GM18511 (cell line): ENCODE measurements at regions not wholly inside any gene's neighbourhood (a gene's known extent, or its start where the extent isn't known, plus 50 kb on each side); places are given as distances from the start of the nearest gene placed in this dataset.

Experiments
- ATAC-seq: cut with Tn5 transposase; IDR thresholded peaks from one replicate; pipeline ENCODE4 v1.9.1; 2021; ENCODE audit warnings: mild to moderate bottlenecking, moderate library complexity; ENCODE audit not compliant: unreplicated experiment

DNA sequence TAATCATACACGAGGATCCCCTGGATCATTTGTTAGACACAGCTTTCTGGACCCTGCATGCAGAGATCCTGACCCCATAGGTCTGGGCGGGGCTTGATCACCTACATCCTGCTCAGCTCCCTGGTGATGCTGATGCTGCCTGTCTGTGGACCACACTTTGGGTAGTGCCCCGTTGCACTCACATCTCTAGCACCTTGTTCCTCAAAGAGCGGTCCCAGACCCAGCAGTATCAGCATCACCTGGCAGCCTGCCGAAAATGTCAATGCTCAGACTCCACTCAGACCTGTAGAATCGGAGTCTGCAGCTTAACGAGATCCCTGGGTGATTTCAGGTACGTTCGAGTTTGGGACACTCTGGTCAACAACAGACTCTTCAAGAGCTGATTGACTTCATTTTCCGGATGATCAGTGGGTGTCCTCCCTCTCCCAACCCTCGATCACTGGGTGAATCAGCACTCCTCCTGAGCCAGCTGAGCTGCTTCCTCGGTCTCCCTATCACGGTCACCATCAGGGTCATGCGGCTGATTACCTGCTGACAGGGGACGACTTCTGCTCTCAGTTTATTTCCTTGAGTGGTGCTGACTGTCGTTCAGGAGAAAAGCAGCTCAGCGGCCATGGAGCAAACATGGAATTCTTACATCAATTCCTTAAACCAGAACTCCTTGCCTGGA lies 150.6 kb upstream of the RAB12 start:
- no peak for ATAC-seq

DNA sequence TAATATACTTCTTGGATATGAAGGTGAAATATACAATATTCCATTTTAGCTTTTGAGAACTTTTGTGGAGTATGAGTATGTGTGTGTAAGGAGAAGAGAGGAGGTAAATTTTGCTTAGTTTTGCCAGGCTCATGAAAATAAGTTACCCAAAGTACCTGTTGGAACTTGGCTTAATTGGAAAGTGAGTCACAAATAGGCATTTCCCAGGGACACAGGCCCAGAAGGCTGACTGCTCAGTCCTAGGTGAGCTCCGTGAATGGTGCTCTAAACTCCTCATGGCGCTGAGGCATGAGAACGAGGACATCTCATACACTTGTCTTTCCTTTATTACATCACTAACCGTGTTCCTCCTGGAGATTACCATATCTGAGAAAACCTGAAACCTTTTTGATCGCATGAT lies 148.5 kb upstream of the RAB12 start:
- no peak for ATAC-seq

DNA sequence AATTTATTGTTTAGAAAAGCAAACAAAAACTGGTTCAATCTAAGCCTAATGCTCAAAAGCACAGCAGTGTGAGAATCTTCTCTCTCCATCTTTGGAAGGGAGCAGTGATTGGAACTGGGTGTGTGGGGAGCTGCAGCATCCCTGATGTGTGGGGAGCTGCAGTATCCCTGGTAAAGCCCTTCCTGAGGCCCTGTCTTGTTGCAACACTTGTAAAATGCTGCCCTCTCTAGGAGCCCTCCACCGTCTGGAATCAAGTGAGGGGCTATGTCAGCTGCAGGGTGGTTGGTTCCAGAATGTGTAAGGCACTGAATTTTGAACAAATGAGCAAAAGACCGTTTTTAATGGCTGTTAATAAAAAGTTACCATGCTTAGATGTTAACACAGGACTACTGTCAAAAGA lies 147.7 kb upstream of the RAB12 start:
- no peak for ATAC-seq

DNA sequence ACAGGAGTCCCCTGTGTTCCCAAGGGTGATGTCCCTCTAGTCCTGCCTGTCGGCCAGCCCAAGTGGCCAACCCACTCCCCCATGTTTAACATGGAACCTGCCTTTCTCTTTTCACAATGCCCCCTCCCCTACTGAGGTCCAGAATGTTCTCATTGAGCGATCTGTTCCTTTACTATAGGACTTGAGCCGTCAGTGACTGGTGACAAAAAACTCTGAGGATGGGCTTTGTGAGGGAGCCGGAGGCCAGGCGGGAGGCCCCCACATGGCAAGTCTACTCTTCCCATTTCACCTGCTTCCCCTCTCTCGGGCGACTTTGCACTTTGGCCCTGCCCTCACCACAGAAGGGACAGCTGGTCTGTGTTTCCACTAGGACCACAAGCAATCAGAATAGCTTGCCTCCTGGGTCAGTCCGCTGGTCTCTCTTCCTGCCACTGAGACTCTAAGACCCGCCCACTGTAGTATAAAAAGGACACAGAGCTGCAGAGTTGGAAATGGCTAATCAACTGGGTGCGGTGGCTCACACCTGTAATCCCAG lies 146.5 kb upstream of the RAB12 start:
- ATAC-seq: no peak

DNA sequence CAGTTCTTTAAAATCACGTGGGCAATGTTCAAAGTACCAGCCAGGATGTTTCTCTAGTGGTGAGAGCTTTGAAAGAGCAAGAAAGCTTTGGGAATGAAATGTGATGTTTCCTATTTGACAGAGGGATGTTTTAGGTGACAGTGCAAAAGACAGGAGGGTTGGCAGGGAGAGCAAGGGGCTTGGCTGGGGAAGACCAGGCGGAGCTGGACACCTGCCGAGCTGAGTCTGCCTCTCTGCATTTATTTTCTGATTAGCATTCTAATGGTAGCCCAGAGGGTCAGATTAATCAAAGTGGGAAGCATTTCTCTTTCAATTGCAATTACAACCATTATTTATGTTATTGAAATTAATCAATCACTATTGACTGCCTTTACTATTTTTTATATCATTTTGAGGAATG lies 145.4 kb upstream of the RAB12 start:
- ATAC-seq: no peak

DNA sequence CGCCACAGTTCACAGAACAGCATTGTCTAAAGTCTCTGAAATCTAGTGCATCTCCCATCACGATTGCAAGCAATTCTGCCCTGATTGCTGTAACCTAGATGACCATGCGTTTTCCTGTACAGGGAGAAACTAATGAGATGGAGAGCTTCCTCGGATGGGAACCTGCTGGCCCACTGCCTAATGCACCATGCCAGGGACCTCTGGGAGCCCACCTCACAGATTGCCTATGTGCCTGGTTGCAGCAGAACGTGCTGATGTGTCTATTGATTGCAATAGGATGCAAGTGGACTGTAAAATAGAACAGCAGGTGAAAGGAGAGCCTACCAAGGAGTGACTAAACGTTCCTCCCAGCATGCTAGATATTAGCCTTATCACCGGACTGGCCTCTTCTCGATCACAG lies 141.0 kb upstream of the RAB12 start:
- ATAC-seq: no peak

DNA sequence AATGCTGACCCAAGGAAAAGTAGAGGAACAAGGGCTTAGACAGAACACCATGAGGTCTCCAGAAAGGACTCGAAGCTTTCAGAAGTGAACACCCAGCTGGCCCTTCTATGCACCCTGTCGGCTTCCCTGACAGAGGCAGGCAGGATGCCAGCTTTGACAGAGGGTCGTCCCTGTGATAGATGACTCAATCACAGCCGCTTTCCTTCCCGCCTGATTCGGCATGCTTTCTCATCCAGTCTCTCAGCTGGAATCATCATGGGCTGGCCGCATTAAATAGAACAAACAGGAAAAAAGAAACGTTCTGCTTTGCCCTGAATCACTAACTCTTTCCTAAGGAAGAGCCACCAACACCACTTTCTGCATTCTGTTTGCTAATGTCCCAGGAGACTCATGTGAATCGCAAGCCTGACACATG lies 140.3 kb upstream of the RAB12 start:
- ATAC-seq: no peak

DNA sequence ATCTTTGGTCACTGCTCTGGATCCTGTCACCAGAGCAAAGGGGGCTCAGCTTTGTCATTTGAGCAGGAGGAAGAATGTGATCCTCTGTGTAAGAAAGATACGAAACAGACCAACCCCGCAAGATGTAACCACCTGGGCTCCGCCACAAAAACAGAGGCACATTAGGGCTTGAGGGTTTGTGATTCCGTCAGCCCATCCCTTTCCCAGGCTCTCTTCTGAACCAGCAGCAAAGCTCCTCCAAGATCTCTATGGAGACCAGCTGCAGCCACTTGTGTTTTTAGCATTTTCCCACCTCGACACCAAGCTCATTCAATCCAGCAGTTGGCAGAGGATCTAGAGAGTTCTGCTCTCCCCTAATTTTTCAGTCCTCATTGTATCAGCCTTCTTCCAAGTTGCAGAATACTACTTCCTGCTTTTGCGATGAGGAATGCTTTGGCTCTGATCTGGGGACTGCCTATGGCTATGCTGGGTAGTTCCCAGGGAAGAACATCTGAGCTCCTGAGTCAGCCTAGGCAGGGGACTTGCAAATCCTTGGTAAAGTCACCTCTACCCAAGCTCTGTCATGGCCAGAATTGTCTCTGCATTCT lies 139.6 kb upstream of the RAB12 start:
- ATAC-seq: no peak

DNA sequence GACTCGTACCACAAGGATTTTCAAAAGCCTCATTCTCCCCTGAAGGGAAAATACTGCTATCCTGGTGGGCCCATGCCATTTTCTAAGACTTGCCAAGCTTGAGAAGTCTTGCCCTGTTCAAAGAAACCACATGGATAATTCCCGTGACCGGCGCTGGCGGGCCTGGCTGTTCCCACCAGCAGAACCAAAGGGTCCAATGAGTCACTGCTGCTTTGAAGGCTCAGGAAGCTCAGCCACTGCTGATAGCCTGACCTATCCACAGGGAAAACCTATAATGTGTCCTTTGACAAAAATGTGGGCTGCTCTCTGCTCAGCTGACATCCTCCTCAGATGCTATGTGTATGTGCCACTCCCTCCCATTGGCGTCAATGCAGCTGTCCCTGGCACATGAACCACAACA lies 137.9 kb upstream of the RAB12 start:
- ATAC-seq: no peak

DNA sequence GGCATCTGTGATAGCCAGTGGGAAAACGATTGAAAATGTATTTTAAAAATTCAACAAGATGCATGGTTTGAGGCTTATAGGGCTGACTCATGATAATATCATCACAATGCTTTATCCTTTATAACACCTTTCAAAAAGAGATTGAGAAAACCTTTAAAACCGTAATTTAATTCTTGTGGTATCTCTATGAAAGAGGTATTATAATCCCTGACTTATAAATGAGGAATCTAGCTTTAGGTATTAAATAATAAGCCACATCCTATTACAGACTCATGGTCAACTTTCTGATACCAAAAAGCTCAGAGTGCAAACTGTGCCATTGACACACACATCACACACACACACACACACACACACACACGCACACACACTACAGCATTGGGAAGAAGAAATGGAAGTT lies 134.6 kb upstream of the RAB12 start:
- ATAC-seq: no peak

DNA sequence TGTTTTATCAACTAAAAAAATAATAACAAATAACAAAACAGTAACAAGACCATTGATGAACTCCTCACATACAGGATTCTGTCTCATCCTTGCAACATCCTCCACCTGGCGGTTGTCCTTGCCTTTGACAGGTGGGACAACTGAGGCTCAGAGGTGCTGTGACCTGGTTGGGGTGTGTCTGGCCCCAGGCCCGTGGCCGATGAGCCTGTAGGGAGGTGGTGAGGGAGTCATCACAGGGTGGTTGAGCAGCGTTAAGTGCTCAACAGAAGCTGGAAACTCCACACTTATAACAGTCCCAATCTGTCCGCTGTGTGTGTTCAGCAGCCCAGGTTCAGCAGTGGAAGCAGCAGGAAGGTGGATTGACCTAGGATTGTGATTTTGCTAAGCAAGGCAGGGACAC lies 131.6 kb upstream of the RAB12 start:
- ATAC-seq: no peak

DNA sequence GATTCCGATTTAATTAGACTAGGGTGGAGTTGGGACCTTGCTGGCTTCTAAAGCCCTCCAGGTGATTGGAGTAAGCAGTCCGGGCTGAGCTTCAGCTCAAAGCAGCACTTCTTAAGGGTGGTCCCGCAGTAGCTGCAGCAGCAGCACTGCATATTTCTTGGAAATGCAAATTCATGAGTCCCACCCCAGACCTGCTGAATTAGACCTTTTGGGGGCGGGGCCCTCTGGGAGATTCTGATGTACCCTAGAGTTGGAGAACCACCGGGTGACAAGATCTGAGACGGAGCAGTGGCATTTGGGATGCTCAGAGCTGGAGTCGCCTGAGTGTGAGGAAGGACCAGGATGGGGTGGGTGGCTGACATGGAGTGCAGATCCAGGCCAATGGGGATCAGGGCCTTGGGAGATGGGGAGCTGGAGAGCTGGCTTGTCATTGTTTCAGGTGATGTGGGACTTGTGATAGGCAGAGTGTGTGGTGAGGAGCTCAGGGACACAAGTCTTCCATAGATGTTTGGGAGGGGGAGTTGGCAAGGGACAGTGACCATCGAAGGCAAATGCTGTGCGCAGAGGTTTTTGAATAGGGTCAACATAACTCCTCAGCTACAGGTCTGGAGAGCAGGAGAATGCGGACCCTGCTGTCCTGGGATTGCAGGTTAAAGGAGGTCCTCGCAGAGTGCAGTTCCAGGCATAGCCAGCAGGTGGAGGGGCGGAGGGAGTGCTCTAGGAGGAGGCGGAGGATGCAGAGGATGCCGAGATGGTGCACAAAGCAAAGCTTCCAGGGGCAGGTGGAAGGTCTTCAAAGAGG lies 130.9 kb upstream of the RAB12 start:
- peak; percentile 92 for ATAC-seq

DNA sequence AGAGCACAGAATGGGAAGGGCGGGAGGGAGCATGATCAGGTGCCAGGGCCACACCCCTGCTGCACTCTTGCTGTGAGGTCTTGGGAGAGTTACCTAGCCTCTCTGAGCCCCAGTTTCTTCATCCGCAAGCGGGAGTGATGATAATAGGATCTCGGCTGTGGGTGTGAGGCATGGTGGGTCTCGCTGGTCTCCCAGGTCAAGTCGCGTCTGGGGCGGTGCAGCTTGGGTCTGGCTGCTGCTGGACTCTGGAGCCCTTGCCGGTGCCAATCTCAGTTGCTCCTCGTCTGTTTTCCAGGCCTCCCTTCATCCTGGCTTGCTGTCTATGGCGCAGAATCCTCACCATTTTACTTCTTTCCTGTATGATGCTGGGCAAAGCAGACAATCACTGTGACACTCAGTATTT lies 130.3 kb upstream of the RAB12 start:
- peak; percentile 15 for ATAC-seq

DNA sequence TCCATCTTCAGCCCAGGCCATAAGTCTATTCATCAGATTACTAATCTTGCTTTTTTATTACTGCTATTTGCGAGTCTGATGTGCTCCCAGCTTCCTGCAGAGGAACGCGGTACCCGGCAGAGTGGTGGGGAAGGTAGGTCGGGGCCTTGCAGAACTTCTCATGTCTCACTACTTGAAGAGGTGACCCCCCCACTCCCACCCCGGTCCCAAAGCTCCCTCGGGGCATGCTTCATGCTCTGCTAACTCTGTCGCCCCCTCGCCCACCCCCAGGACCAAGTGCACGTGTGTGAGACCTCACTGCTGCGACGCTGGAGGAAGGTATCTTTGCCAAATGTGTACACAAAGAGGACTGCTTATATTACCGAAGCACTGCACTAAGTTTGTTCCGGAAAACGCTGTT lies 129.4 kb upstream of the RAB12 start:
- no peak for ATAC-seq

DNA sequence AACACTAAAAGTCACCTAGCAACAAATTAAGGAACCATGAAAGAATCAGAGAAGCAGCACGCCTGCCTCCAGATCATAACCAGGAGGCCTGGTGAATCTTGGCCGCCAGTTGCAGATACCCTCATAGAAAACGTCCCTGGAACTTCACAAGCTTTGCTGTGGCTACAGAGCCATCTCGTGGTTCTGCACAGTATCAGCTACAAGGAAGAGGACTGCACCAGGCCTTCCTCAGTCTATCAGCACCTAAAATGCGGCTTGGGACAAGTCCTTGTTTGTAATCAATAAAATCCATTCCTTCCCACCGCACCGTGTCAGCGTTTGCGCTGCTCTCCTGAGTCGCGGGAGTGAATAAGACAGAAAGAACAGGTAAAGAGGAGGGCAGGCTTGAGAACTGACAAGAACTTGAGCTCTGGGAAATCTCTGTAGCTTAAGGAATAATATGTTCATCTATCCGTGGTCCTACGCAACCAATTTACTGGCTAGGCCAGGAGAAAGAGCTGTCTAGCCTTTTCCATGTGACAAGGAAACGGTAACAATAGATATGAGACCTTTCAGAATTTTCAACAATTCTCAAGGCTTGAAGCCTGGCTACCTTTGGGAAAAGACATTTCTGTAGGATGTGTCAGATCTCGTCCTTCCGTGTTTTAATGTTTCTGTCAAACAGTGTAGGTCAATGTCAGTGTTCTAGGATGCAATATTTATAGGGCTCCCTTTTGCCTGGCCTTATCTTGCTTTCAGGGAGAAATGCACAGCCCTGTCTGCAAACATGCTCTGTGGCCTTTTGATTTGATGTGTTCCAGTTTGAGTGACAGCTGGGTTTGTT lies 128.5 kb upstream of the RAB12 start:
- no peak for ATAC-seq

DNA sequence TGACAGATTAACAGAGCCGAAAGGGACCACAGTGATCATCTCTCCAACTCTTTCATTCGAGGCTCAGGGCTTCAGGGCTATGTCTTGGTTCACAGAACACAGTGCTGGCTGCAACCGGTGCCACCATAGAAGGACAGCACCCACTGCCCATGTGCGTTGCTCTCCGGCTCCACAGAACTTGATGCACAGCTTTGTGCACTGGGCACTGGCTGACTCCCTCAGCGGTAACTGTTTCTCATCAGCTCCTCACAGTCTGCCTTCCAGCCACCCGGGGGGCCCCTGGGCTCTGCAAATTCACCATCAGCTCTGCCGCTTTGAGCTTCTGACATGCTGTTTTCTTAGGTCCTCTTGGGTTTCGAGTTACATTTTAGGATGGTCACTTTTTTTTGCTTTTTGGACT lies 124.3 kb upstream of the RAB12 start:
- no peak for ATAC-seq

DNA sequence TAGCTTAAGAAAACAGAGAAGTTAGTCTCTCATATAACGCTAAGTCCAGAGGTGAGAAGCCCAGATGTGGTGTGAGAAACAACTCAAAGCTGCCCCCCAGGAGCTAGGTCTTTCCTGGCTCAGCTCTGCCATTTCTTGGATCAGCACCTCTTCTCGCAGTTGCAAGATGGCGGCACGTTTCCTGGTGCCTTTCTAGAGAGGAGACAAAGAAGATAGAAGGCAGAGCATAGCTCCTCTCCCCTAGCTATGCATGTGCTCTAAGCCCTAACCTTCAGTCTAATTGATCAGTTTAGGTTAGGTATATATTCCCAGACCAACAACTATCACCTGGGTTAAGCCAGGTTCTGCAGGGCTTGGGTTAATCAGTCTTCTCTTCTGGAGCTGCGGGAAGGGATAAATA lies 119.5 kb upstream of the RAB12 start:
- no peak for ATAC-seq

DNA sequence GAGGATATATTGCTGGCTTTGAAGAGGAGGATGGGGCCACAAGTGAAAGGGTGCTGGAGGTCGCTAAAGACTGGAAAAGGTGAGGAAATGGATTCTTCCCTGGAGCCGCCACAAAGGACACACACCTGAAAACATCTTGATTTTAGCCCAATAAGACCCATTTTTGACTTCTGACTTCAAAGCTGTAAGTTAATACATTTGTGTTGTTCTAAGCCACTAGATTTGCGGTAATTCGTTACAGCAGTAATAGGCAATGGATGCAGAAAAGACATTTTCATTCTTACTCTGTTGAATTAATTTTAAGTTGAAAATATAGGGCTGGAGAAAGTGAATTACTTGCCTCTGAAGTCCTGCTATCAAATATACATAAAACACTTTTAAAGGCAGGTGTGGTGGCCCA lies 117.7 kb upstream of the RAB12 start:
- no peak for ATAC-seq

DNA sequence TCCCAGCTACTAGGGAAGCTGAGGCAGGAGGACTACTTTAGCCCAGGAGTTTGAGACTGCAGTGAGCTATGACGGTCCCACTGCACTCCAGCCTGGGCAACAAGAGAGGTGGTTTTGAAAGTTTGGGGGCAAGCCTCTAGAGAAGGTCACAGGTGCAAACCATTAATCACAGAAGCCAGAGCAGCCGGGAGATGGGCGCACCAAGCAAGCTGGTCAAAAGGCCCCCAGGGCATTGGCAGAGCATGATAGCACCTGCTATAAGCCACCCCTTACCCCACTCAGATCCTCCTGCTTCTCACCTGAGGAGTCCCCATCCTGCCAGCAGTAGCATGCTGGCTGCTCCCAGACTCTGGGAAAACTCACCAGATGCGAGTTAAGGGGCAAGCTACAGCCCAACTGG lies 116.1 kb upstream of the RAB12 start:
- no peak for ATAC-seq

DNA sequence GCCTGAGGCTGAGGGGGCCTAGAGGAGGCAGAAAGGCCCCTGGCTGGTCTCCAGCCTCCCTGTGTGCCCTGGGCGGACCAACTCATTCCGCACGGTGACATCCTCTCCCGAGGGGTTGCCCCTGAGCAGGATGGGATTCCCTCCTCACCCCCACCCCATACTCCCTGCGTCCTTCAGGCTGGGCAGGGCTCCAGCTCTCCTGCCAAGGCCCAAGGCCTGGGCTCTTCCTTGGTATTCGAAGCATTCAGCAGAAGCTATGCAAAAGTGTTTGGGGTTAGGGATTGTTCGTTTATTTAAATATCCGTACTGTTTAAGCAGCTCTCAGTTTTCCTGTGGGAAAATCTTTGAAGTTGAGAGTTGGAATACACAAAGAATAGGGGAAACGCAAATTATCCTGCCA lies 113.1 kb upstream of the RAB12 start:
- no peak for ATAC-seq

DNA sequence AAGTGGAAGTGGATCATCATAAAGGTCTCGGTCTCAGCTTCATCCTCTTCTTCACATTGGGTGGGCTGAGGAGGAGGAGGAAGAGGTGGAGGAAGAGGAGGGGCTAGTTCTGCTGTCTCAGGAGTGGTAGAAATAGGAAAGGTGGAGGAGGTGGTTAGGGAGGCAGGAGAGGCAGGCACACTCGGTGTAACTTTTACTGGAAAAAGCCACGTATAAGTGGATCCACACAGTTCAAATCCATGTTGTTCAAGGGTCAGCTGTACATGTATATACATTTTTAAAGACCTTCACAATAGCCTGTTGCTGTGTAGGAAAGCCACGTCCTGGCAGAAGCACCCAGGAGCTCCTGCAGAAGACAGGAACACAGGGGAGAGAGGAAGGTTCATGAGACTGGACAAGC lies 110.3 kb upstream of the RAB12 start:
- no peak for ATAC-seq
